ENCODE measurements at regions not wholly inside any gene's neighbourhood (a gene's known extent, or its start where the extent isn't known, plus 50 kb on each side); places are given as distances from the start of the nearest gene placed in this dataset.

- TF ChIP-seq USF2 (IDR thresholded peaks at IDR 0.05; ENCODE audit: low read depth, low read length) (no peak), FOS (IDR thresholded peaks at IDR 0.05; ENCODE audit: low read depth, low read length) (no peak), CTCF (conservative IDR thresholded peaks at IDR 0.05; ENCODE audit: low read depth, low read length) (no peak), CEBPB (IDR thresholded peaks at IDR 0.05; ENCODE audit: low read depth, low read length) (no peak), ELK1 (IDR thresholded peaks at IDR 0.05; ENCODE audit: borderline replicate concordance, low read depth, low read length) (no peak), POLR2A (IDR thresholded peaks at IDR 0.05; ENCODE audit: low read depth, low read length) (no peak), CHD1 (IDR thresholded peaks at IDR 0.05; ENCODE audit: low read depth, low read length) (no peak), RAD21 (IDR thresholded peaks at IDR 0.05; ENCODE audit: low read length) (no peak), MAFK (IDR thresholded peaks at IDR 0.05; ENCODE audit: low read depth, low read length) (no peak), MXI1 (IDR thresholded peaks at IDR 0.05; ENCODE audit: borderline replicate concordance, low read depth, low read length) (no peak)
Measured at GRCh38 chr22:44594951-44595350, 96.9 kb upstream of the RTL6 start.
